Renal cortex interstitium (tissue), 11 donors: ENCODE measurements at regions not wholly inside any gene's neighbourhood (a gene's known extent, or its start where the extent isn't known, plus 50 kb on each side); places are given as distances from the start of the nearest gene placed in this dataset.
"Not testable (repeated sequence)": the region's sequence is repeated elsewhere in the genome, so short reads cannot be mapped to it uniquely, and the experiment has no call there.

ENCODE experiments used
- DNase-seq, 11 donors: peaks; one replicate each; pipeline ENCODE4 v3.0.0-alpha.2; 2013; ENCODE audit warnings: low read depth in 9 of 11, low spot score in 4 of 11; ENCODE audit errors: extremely low read depth in 1 of 11

DNA sequence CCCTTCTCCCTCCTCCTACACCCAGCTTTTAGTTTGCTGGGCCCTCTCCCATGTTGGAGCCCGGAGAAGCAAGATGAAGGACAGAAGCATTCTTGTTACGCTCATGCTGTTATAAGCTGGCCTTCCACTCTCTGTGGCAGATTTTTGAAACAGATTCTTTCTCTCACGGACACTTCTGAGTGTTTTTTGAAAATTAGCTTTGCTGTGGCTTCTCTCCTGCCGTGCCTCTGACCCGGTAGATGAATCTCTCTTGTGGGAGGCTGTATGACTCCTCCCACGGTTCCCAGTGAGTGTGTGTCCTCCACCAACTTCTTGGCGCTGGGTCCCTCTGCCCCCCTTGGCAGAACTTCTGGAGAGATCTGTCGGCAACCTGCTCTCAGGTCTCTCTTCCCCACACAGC is 269.3 kb upstream of the MYT1L start:
- DNase-seq, result no peak

DNA sequence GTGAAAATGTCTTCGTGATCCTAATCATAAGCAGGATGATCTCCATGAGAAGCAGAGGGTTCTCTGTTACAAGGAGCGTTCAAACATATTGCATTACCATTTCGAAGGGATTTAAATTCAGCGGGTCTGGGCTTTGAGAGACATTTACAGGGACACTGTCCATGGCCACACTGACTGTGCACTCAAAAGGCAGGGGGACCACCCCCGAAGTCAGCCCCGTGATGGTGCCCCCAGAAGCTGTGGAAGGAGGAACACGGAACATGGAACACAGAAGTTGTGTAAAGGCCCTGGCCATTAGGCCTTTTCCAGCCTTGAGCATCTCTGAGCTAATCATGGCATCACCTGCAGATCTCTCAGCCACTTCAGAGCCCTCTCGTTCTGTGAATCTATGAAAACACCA is 268.4 kb upstream of the MYT1L start:
- DNase-seq, result no peak

DNA sequence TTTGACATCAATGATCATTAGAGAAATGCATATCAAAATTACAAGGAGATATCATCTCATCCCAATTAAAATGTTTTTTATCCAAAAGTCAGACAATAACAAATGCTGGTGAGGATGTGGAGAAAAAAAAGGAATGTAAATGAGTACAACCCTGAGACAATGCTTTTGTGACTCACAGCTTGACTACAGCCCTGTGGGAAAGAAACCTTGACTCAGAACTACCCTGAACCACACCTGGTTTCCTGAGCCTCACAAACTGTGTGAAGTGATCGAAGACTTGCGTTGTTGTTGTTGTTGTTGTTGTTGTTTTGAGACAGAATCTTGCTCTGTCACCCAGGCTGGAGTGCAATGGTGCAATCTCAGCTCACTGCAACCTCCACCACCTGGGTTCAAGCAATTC is 266.6 kb upstream of the MYT1L start:
- DNase-seq, result no peak

DNA sequence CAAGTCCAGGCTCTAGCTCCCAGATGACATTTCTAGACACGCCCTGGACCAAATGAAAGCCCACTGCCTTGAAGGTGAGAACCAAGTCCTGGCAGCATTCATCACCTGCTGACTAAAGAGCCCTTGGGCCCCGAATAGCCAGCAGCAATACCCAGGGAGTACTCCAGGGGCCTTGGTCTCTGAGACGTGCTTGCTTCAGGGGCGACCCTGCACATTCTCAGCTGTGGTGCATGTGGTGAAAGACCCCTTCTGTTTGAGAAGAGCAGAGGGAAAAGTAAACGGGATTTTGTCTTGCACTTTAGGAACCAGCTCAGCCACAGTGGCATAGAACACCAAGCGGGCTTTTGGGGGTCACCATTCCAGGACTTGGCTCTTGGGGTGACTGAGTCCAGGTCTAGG is 260.5 kb upstream of the MYT1L start:
- DNase-seq, result no peak

DNA sequence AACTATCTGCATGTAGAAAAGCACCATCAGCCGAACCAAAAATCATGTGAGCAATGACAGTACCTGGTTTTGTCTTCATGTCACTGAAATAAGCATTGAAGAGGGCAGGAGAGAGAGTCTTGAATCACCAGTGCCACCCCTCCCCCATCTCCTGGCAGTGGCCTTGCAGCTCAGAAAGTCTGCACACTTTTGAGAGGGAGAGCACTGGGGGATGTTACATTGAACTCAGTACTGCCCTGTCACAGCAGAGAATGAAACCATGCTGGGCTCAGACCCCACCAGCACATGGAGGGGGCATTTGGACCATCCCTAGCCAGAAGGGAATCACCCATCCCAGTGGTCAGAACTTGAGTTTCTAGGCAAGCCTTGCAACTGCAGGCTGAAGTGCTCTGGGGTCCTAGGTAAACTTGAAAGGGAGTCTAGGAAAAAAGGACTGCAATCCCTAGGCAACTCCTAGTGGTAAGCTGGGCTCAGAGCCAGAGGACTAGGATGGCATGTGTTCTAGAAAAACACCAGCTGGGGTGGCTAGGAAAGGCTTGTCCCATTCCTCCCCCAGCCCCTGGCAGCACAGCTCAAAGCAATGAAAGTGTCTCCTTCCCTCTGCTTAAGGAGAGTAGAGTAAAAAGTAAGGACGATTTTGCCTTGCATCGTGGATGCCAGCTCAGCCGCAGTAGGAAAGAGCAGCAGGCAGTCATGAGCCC is 259.9 kb upstream of the MYT1L start:
- no peak for DNase-seq

DNA sequence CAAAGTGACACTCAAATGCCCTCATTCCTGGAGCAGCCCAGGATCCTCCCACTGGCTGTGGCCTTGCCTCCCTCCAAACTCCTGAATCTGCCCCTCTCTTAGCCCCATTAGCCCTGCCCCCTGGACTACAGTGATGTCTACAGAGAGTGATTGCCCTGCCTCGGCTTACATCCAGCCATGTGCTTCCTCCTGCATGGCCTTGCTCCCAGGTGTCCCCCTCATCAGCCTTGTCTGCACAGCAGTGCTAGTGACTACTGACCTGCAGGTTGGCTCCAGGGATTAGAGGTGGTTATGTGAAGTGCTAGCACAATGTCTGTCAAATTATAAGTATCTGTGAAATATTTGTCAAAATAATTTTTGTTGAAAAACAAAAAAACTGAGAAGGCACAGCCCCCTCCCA is 259.1 kb upstream of the MYT1L start:
- DNase-seq, result no peak

DNA sequence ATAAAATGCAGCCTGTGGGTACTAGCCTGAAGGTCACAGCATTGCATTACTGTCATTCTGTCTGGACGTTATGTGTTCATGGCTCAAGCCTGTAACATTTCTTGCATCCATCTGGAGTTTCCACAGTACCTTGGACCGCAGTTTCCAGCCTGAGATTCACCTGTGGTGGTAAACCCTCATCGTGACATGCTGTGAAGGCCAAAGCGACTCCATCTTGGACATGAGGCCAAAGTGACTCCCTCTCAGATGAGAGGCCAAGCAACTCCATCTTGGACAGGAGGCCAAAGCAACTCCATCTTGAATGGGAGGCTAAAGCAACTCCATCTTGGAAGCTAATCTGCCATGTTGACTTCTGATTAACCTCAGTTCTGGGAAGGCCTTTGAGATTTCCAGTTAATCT is 257.7 kb upstream of the MYT1L start:
- DNase-seq, result no peak

DNA sequence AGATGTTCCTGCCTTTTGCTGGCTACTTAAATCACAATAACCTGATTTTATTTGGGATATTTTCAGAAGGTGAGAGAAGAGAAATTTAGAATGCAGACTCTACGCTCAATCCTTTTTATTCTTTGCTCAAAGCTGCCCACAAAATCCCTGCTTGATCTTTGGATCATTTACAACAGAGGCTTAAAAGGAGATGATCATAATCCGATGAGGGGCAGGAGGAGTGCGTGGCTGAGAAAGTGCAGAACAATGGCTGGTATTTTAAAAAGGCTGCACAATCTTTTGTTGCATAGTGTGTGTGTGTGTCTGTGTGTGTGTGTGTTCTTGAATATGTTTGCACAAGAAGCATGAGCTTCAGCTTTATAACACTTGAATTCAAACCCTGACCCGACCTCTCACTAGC is 256.3 kb upstream of the MYT1L start:
- DNase-seq, result no peak

DNA sequence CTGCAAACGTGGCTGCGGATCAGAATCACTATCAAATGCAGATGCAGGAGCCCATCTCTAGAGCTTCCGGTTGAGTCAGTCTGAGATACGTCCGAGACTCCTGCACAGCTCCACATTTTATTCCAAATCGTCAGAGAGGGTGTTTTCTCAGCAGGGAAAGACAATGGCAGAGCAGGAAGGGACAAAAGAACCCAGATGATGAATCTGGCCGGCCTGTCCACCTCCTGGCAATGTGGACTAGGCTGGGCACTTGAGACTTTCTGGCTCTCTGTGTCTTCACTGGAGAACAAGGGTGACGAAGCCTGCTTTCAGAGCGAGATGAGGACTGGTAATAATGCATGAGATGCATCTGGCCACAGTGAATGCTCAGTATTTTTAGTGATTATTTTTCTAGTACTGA is 255.9 kb upstream of the MYT1L start:
- DNase-seq, result no peak

DNA sequence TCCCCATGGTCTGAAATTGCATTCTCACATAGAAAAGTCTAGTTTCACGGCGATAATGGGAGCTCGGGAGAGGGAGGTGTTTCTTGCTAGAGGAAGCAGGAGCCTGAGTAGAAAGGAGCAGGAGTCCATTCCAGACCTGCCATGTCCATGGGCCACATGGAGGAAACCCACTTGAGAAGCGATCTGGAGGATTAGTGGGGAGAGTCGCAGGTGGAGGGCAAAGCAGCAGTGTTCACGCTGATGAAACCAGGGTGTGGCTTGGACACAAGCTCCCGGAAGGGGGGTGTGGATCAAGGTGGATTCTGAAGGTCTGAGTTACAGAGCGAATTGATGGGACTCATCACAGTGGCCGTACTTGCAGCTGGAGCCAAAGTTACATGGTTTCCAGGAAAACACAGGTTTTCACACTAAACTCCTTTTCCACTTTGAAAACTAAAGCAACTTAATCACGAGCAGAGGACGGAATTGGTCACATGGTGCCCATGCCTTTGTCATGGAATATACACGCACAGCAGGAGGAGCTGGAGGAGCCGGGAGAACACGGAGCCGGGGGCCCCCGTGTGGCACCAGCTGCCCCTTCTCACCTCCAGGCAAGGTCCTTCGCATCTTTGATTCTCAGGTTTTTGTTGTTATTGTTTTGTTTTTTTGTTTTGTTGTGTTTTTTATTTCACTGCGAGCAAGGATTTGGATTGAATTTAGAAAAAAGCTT is 255.1 kb upstream of the MYT1L start:
- DNase-seq, result no peak

DNA sequence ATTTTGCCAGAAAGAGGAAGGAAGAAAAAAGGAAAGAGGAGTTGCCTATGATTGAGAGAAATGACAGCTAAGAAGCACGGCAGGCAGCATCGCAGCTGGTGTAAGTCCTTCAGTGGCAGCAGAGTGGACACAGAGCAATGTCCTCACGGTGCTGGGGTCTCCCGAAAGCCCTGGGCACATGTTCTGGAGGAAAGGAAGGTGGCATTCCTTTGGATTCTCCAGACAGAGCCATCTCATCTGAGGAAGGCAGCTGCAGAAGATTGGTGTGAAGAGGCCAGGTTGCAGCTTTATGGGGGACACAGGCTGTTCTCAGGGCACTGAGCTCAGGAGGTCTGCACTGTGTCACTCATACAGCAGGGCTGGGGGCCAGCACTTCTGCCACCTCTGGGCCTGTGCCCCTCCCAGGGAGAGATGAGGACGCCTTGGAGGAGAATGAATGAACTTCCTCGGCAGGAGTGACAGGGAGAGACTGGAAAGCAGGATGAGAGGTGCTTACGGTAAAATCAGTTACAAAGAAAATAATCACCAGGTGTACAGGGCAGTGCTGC is 252.0 kb upstream of the MYT1L start:
- DNase-seq, result no peak

DNA sequence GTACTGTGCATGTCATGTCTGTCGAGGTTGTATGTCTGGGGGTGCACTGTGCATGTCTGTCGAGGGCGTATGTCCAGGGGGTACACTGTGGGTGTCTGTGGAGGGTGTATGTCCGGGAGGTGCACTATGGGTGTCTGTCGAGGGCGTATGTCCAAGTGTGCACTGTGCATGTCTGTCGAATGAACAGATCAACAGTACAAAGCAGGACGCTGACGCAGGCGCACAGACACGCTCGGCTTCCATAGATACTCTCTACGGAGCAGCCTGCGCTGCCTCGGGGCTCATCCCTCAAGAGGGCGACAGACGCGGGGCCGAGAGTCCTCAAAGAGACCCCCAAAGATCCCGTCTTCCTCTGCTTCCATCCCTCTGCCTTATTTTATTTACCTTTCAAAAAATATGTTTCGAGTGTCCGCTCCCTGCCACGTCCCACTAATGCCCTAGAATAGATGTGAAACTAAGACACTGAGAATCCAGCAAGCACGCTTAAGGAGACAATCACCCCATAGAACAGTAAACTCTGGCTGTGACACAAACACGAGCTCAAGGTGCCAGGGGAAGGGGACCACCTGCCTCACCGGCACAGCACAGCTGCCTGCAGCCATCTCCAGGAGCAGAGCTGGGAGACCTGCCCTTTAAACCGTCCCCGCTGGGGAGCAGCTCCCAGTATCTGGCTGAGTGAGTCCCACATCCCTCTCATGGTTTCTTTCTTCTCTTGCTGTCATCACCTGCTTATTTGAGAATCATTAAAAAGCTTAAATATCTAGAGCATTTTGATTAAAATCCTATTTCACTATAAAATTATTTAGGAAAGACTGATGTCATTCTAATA is 250.5 kb upstream of the MYT1L start:
- no peak for DNase-seq

DNA sequence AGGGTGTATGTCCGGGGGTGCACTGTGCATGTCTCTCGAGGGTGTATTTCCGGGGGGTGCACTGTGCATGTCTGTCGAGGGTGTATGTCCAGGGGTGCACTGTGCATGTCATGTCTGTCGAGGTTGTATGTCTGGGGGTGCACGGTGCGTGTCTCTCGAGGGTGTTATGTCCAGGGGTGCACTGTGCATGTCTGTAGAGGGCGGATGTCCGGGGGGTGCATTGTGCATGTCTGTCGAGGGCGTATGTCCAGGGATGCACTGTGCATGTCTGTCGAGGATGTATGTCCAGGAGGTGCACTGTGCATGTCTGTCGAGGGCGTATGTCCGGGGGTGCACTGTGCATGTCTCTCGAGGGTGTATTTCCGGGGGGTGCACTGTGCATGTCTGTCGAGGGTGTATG is 249.8 kb upstream of the MYT1L start:
- DNase-seq, result not testable (repeated sequence)

DNA sequence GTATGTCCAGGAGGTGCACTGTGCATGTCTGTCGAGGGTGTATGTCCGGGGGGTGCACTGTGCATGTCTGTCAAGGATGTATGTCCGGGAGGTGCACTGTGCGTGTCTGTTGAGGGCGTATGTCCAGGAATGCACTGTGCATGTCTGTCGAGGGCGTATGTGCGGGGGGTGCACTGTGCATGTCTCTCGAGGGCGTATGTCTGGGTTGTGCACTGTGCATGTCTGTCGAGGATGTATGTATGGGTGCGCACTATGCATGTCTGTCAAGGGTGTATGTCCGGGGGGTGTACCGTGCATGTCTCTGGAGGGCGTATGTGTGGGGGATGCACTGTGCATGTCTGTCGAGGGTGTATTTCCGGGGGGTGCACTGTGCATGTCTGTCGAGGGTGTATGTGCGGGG is 249.3 kb upstream of the MYT1L start:
- DNase-seq, result no peak

DNA sequence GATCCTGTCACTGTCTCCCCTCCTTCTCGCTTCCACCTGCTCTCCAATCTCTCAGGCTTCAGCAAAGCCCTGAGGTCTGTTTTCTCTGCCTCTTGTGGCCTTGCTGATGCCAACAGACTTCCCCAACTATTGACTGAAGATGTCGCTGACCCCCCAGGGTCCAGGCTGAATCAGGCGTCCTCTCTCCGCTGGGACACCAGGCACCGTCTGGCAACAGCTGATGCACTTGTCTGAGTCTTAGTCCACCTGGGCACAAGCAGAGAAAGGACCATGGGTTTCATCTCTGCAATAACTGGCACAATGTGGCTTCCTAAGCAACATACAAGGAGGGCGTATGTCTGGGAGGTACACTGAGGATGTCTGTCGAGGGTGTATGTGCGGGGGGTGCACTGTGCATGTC is 248.7 kb upstream of the MYT1L start:
- no peak for DNase-seq

DNA sequence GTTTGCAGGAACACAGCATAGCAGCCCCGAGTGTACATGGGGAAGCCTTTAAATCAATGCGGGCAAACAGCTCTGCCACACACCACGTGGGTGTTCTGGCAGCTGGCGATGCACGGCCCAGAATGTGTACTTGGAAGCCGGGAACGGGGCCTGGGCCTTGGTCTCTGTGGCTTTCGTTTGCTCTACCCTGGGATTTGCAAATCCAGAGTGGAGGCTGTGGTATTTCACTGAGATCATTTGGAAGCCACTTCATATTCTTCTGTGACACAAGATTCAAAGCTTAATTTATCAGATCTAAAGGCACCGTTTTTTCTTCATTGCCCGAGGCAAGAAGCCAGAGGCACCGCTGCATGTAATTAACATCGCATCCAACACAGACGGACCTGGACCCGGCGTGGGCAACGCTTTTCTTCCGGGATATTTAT is 246.3 kb upstream of the MYT1L start:
- DNase-seq, result no peak

DNA sequence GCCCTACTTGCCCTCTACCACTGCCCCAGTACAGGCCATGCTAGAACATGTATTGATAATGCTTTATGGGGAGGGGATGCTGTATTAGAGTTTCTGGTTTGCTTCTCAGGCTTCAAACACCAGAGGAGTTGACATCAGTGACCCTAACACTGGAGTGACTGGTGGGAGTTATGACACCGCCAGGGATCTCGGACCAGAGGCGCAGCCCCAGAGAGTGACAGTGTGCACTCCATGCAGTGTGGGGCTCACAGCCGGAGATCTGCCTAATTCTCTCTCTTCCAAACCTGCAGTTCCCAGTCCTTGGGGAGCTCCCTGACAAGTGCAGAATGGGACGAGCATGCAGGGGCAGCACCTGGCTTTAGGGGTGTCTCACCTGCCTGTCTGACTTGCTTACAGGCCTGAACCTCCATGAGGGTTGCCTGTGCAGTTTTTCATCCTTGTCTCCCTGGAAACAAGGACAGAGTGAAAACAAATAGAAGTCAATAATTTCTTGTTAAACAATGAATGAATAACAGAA is 244.9 kb upstream of the MYT1L start:
- no peak for DNase-seq

DNA sequence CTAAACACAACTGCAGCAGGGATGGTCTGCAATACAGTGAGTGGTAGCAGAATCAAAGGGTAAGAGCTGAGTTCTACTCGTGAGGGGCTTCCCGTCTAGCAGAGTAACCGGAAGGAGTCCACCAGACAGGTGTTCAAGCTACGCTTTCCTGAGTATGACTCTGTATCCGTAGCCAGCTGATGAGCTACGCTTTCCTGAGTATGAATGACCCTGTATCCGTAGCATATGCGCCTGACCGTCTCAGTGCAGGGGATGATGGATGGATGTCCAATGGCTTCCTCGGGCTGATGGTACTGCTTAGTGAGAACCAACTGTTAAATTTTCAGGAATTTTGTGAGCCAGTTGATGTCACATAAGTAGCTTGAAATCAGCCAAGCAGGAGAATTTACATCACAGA is 244.1 kb upstream of the MYT1L start:
- DNase-seq, result no peak

DNA sequence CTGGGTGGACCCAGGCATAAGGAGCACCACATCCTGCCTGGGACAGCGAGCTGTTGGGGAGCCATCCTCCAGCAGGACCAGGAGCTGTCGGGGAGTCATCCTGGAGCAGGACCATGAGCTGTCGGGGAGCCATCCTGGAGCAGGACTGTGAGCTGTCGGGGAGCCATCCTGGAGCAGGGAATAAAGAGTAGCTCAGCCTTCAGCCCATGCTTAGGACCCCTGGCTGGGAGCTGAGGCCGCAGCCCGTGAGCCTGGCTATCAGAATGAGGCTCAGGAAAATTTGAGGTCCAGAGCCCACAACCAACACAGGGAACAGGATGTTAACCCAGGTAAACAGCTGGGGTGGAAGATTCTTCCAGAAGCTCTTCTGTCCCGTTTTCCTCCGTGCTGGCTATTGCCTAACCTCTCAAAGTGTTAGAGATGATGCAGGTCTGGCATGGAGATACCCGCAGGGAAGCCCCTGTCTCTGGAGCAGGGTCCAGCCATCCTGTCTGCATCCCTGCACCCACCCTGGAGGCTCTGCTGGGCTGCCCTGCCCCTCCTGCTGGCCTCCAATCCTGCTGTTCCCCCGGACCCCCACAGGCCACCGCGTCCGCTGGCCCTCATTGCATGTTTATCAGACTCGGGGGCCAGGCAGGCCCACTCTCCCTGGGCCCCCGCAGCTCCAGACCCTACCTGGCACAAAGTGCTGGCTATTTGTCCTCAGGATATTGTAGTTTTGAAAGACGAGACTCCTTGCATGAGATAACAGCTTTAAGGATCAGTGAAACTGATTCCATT is 243.5 kb upstream of the MYT1L start:
- no peak for DNase-seq
